CD4-positive, CD25-positive, alpha-beta regulatory T cell (primary cell): ENCODE measurements at regions not wholly inside any gene's neighbourhood (a gene's known extent, or its start where the extent isn't known, plus 50 kb on each side); places are given as distances from the start of the nearest gene placed in this dataset.
A peak's percentile ranks its signal among the peaks of the same experiment; 100 is the strongest.

Source experiments
- ATAC-seq, 2 donors: fragments of 150-1000 bp; cut with Tn5 transposase; one replicate each; pipeline ENCODE4 v1.10.0; 2021; ENCODE audit warnings: low read depth in 2 of 2, moderate number of reproducible peaks in 2 of 2, moderate library complexity in 1 of 2
- DNase-seq, 3 donors: peaks; one replicate each; pipeline versions ENCODE4 v3.0.0 to v3.0.0-alpha.2; 2012 to 2022; ENCODE audit warnings: mixed read lengths in 1 of 3
- H3K27ac ChIP-seq: one replicate; pipeline ENCODE4 v1.7.0; 2013; ENCODE audit warnings: mild to moderate bottlenecking, low read length; ENCODE audit not compliant: insufficient read depth, poor library complexity, severe bottlenecking
- H3K27me3 ChIP-seq: one replicate; pipeline ENCODE4 v1.7.0; 2013; ENCODE audit warnings: low read length; ENCODE audit not compliant: control insufficient read depth, insufficient read depth
- H3K36me3 ChIP-seq: one replicate; pipeline ENCODE4 v1.7.0; 2013; ENCODE audit warnings: mild to moderate bottlenecking, low read length, moderate library complexity; ENCODE audit not compliant: control insufficient read depth, insufficient read depth
- H3K4me1 ChIP-seq: 2 replicates; pipeline ENCODE4 v1.7.0; 2013; ENCODE audit warnings: mild to moderate bottlenecking, low read length; ENCODE audit not compliant: insufficient read depth, control insufficient read depth, poor library complexity, severe bottlenecking
- H3K4me3 ChIP-seq: one replicate; pipeline ENCODE4 v1.7.0; 2013; ENCODE audit warnings: low read depth, mild to moderate bottlenecking, low read length, moderate library complexity
- H3K9me3 ChIP-seq, 2 experiments: 1 replicate in 1 of 2; 2 replicates in 1 of 2; pipeline ENCODE4 v1.7.0; 2013; ENCODE audit warnings: low read length in 2 of 2, mild to moderate bottlenecking in 1 of 2, moderate library complexity in 1 of 2; ENCODE audit not compliant: control insufficient read depth in 2 of 2
- H3K27ac Mint-ChIP-seq, 3 donors: one replicate each; pipeline ENCODE4 v1.8.0; 2020 to 2022; ENCODE audit warnings: mild to moderate bottlenecking in 3 of 3, mixed read lengths in 3 of 3, moderate library complexity in 2 of 3
- H3K27me3 Mint-ChIP-seq: one replicate; pipeline ENCODE4 v1.8.0; 2022; ENCODE audit warnings: mild to moderate bottlenecking, mixed read lengths
- H3K36me3 Mint-ChIP-seq: one replicate; pipeline ENCODE4 v1.8.0; 2020; ENCODE audit warnings: mixed read lengths
- H3K4me1 Mint-ChIP-seq, 4 donors: one replicate each; pipeline ENCODE4 v1.8.0; 2020 to 2022; ENCODE audit warnings: mixed read lengths in 4 of 4, mild to moderate bottlenecking in 1 of 4
- H3K4me3 Mint-ChIP-seq, 4 donors: one replicate each; pipeline ENCODE4 v1.8.0; 2020 to 2022; ENCODE audit warnings: mild to moderate bottlenecking in 4 of 4, mixed read lengths in 4 of 4, moderate library complexity in 3 of 4
- H3K9me3 Mint-ChIP-seq, 7 donors: one replicate each; pipeline ENCODE4 v1.8.0; 2020 to 2022; ENCODE audit warnings: mixed read lengths in 7 of 7, mild to moderate bottlenecking in 3 of 7, moderate library complexity in 2 of 7

- Histone ChIP-seq H3K36me3 (no peaks in the 10 kb centered on the region), H3K27ac (no peak overlapping the region), H3K4me3 (no peak overlapping the region), H3K9me3 (no peaks in the 10 kb centered on the region), H3K27me3 (peaks cover 2% of the 10 kb centered on the region), H3K4me1 (no peaks in the 10 kb centered on the region)
- H3K27ac Mint-ChIP-seq: no peak overlapping the region
- H3K4me3 Mint-ChIP-seq: no peak overlapping the region
- DNase-seq (no peak), ATAC-seq (no peak)
- H3K9me3 Mint-ChIP-seq: peaks cover 0 to 1% (median 0%) of the 10 kb centered on the region in 7 donors
- no peaks in the 10 kb centered on the region for H3K4me1 Mint-ChIP-seq
- peaks cover 11% of the 10 kb centered on the region for H3K27me3 Mint-ChIP-seq
- no peaks in the 10 kb centered on the region for H3K36me3 Mint-ChIP-seq
These were observed 67.9 kb upstream of the ZBTB40 start for GRCh38 chr1:22383526-22384294.

- H3K9me3 Mint-ChIP-seq: peaks cover 0 to 1% (median 0%) of the 10 kb centered on the region in 7 donors
- no peaks in the 10 kb centered on the region for H3K36me3 Mint-ChIP-seq
- no peak overlapping the region for H3K4me3 Mint-ChIP-seq
- Histone ChIP-seq H3K36me3 (no peaks in the 10 kb centered on the region), H3K9me3 (no peaks in the 10 kb centered on the region), H3K27me3 (peaks cover 2% of the 10 kb centered on the region), H3K4me1 (no peaks in the 10 kb centered on the region), H3K27ac (no peak overlapping the region), H3K4me3 (no peak overlapping the region)
- no peak for ATAC-seq
- H3K4me1 Mint-ChIP-seq: no peaks in the 10 kb centered on the region
- H3K27me3 Mint-ChIP-seq: peaks cover 11% of the 10 kb centered on the region
- no peak for DNase-seq
- H3K27ac Mint-ChIP-seq: no peak overlapping the region
These were observed 66.1 kb upstream of the ZBTB40 start for GRCh38 chr1:22385537-22385936.

- no peak overlapping the region for H3K27ac Mint-ChIP-seq
- Histone ChIP-seq H3K4me3 (no peak overlapping the region), H3K27ac (no peak overlapping the region)
These were observed 64.9 kb upstream of the ZBTB40 start for GRCh38 chr1:22386774-22387173.

GRCh38 chr1:22387919-22388580 lies 63.6 kb upstream of the ZBTB40 start:
- Mint-ChIP-seq H3K4me3 (no peak overlapping the region), H3K36me3 (no peaks in the 10 kb centered on the region), H3K27ac (no peak overlapping the region), H3K9me3 (peaks cover 0 to 1% (median 0%) of the 10 kb centered on the region in 7 donors), H3K4me1 (no peaks in the 10 kb centered on the region), H3K27me3 (peaks cover 17% of the 10 kb centered on the region)
- no peaks in the 10 kb centered on the region for H3K4me1 ChIP-seq
- ATAC-seq (no peak), DNase-seq (no peak)
- no peak overlapping the region for H3K27ac ChIP-seq
- no peaks in the 10 kb centered on the region for H3K9me3 ChIP-seq
- peaks cover 2% of the 10 kb centered on the region for H3K27me3 ChIP-seq
- H3K4me3 ChIP-seq: no peak overlapping the region
- H3K36me3 ChIP-seq: no peaks in the 10 kb centered on the region

More at GRCh38 chr1:22386774-22387173, 64.9 kb upstream of the ZBTB40 start:
- H3K4me1 Mint-ChIP-seq: no peaks in the 10 kb centered on the region
- Histone ChIP-seq H3K27me3 (peaks cover 2% of the 10 kb centered on the region), H3K4me1 (no peaks in the 10 kb centered on the region), H3K9me3 (no peaks in the 10 kb centered on the region), H3K36me3 (no peaks in the 10 kb centered on the region)
- peaks cover 13% of the 10 kb centered on the region for H3K27me3 Mint-ChIP-seq
- no peaks in the 10 kb centered on the region for H3K36me3 Mint-ChIP-seq
- DNase-seq (no peak), ATAC-seq (no peak)
- H3K4me3 Mint-ChIP-seq: no peak overlapping the region
- peaks cover 0 to 1% (median 0%) of the 10 kb centered on the region in 7 donors for H3K9me3 Mint-ChIP-seq

- H3K27ac ChIP-seq: no peak overlapping the region
- H3K9me3 Mint-ChIP-seq: peaks cover 0 to 1% (median 0%) of the 10 kb centered on the region in 7 donors
- no peaks in the 10 kb centered on the region for H3K4me1 ChIP-seq
- H3K9me3 ChIP-seq: no peaks in the 10 kb centered on the region
- H3K27ac Mint-ChIP-seq: no peak overlapping the region
- no peak overlapping the region for H3K4me3 Mint-ChIP-seq
- H3K27me3 Mint-ChIP-seq: peaks cover 21% of the 10 kb centered on the region
- no peaks in the 10 kb centered on the region for H3K36me3 ChIP-seq
- DNase-seq (no peak), ATAC-seq (no peak)
- H3K4me1 Mint-ChIP-seq: no peaks in the 10 kb centered on the region
- H3K36me3 Mint-ChIP-seq: no peaks in the 10 kb centered on the region
- peaks cover 2% of the 10 kb centered on the region for H3K27me3 ChIP-seq
- H3K4me3 ChIP-seq: no peak overlapping the region
These were observed 62.8 kb upstream of the ZBTB40 start for GRCh38 chr1:22388671-22389450.

- peaks cover 14% of the 10 kb centered on the region for H3K27me3 ChIP-seq
- no peak overlapping the region for H3K4me3 ChIP-seq
- H3K27me3 Mint-ChIP-seq: peaks cover 33% of the 10 kb centered on the region
- no peaks in the 10 kb centered on the region for H3K36me3 Mint-ChIP-seq
- H3K9me3 Mint-ChIP-seq: peaks cover 0 to 2% (median 0%) of the 10 kb centered on the region in 7 donors
- no peak overlapping the region for H3K4me3 Mint-ChIP-seq
- no peaks in the 10 kb centered on the region for H3K36me3 ChIP-seq
- no peak overlapping the region for H3K27ac ChIP-seq
- peaks cover under 1% of the 10 kb centered on the region for H3K4me1 ChIP-seq
- H3K4me1 Mint-ChIP-seq: peaks cover 0 to 3% (median under 1%) of the 10 kb centered on the region in 4 donors
- DNase-seq (no peak), ATAC-seq (no peak)
- peak overlapping the region in 1 of 3 donors; percentile 56 for H3K27ac Mint-ChIP-seq
- H3K9me3 ChIP-seq: no peaks in the 10 kb centered on the region
These were observed 58.1 kb upstream of the ZBTB40 start for GRCh38 chr1:22393587-22393986.

GRCh38 chr1:22398656-22399420 lies 52.8 kb upstream of the ZBTB40 start:
- H3K4me1 ChIP-seq: peaks cover 7% of the 10 kb centered on the region
- H3K27ac Mint-ChIP-seq: no peak overlapping the region
- H3K27ac ChIP-seq: no peak overlapping the region
- H3K9me3 ChIP-seq: no peaks in the 10 kb centered on the region
- no peaks in the 10 kb centered on the region for H3K36me3 Mint-ChIP-seq
- peaks cover 30% of the 10 kb centered on the region for H3K27me3 Mint-ChIP-seq
- no peak overlapping the region for H3K4me3 Mint-ChIP-seq
- peaks cover 31% of the 10 kb centered on the region for H3K27me3 ChIP-seq
- peaks cover 0 to 5% (median 4%) of the 10 kb centered on the region in 4 donors for H3K4me1 Mint-ChIP-seq
- no peak for DNase-seq
- no peak for ATAC-seq
- no peak overlapping the region for H3K4me3 ChIP-seq
- H3K9me3 Mint-ChIP-seq: peaks cover 0 to 1% (median 0%) of the 10 kb centered on the region in 7 donors
- no peaks in the 10 kb centered on the region for H3K36me3 ChIP-seq
